ENCODE measurements at regions not wholly inside any gene's neighbourhood (a gene's known extent, or its start where the extent isn't known, plus 50 kb on each side); places are given as distances from the start of the nearest gene placed in this dataset.
"Not testable (repeated sequence)": the region's sequence is repeated elsewhere in the genome, so short reads cannot be mapped to it uniquely, and the experiment has no call there.

GRCh38 chr4:129751646-129752045 is 655.7 kb downstream of the C4orf33 start:
- no peak for DNase-seq

GRCh38 chr4:129783596-129783995 is 687.6 kb downstream of the C4orf33 start:
- no peak for DNase-seq

GRCh38 chr4:129788486-129788885 is 692.5 kb downstream of the C4orf33 start:
- peak; percentile 7 for DNase-seq

- no peak for DNase-seq
Observed at GRCh38 chr4:129804461-129804981, 708.6 kb downstream of the C4orf33 start.

- DNase-seq, result no peak
Observed at GRCh38 chr4:129806986-129807385, 711.0 kb downstream of the C4orf33 start.

- DNase-seq, result no peak
Observed at GRCh38 chr4:129808242-129808641, 712.3 kb downstream of the C4orf33 start.

GRCh38 chr4:129821073-129821472 is 725.1 kb downstream of the C4orf33 start:
- DNase-seq, result no peak

GRCh38 chr4:129821963-129822362 is 726.0 kb downstream of the C4orf33 start:
- DNase-seq, result no peak

GRCh38 chr4:129822701-129823100 is 726.7 kb downstream of the C4orf33 start:
- DNase-seq, result peak; percentile 44

GRCh38 chr4:129823105-129823504 is 727.2 kb downstream of the C4orf33 start:
- DNase-seq, result no peak

- no peak for DNase-seq
Observed at GRCh38 chr4:129829373-129829772, 733.4 kb downstream of the C4orf33 start.

GRCh38 chr4:129839687-129840086 is 743.7 kb downstream of the C4orf33 start:
- no peak for DNase-seq

- no peak for DNase-seq
Observed at GRCh38 chr4:129842096-129842495, 746.1 kb downstream of the C4orf33 start.

- no peak for DNase-seq
Observed at GRCh38 chr4:129852434-129852833, 756.5 kb downstream of the C4orf33 start.

- DNase-seq, result not testable (repeated sequence)
Observed at GRCh38 chr4:129853685-129854467, 757.9 kb downstream of the C4orf33 start.

- no peak for DNase-seq
Observed at GRCh38 chr4:129862461-129862860, 766.5 kb downstream of the C4orf33 start.

GRCh38 chr4:129863206-129863605 is 767.3 kb downstream of the C4orf33 start:
- DNase-seq, result no peak

GRCh38 chr4:129883996-129884395 is 788.0 kb downstream of the C4orf33 start:
- no peak for DNase-seq

GRCh38 chr4:129897111-129897510 is 801.2 kb downstream of the C4orf33 start:
- no peak for DNase-seq

- DNase-seq, result no peak
Observed at GRCh38 chr4:129899849-129900248, 803.9 kb downstream of the C4orf33 start.

- no peak for DNase-seq
Observed at GRCh38 chr4:129900430-129900953, 804.5 kb downstream of the C4orf33 start.

- no peak for DNase-seq
Observed at GRCh38 chr4:129901205-129901604, 805.3 kb downstream of the C4orf33 start.

- no peak for DNase-seq
Observed at GRCh38 chr4:129903861-129904260, 807.9 kb downstream of the C4orf33 start.

GRCh38 chr4:129905256-129905655 is 809.3 kb downstream of the C4orf33 start:
- DNase-seq, result no peak

GRCh38 chr4:129908117-129908516 is 812.2 kb downstream of the C4orf33 start:
- DNase-seq, result no peak

All from COR-L47 (cell line).